OCI-LY7 (cell line): ENCODE measurements at regions not wholly inside any gene's neighbourhood (a gene's known extent, or its start where the extent isn't known, plus 50 kb on each side); places are given as distances from the start of the nearest gene placed in this dataset.

Experiments
- BruUV-seq: library from RNA; stranded (reverse); fragments of 400-500 nt; replicated peaks from 2 replicates; lab custom pipeline; 2021; lab: Mats Ljungman, UMichigan
- CTCF ChIA-PET: fragments of 300-600 bp; sonication (Branson Sonifier 250); formaldehyde crosslinking; loops from one replicate; lab custom pipeline; 2022; ENCODE audit warnings: antibody characterized with exemption; ENCODE audit not compliant: unreplicated experiment; lab: Charles Lee
- POLR2A ChIA-PET: fragments of 300-600 bp; sonication (Branson Sonifier 250); formaldehyde crosslinking; loops from one replicate; lab custom pipeline; 2022; ENCODE audit warnings: antibody characterized with exemption; lab: Charles Lee
- DNase-seq: peaks from one replicate; pipeline ENCODE4 v3.0.0-alpha.2; 2015; ENCODE audit warnings: low spot score
- H2AFZ ChIP-seq: fragments of 200-600 bp; sonication (generic), shearing (Covaris generic); 2 replicates; pipeline ENCODE4 v1.6.1; 2014; ENCODE audit warnings: mild to moderate bottlenecking, antibody characterized with exemption, low read length, moderate library complexity
- H3K27ac ChIP-seq: fragments of 200-600 bp; sonication (generic); 2 replicates; pipeline ENCODE4 v1.5.1; 2014; ENCODE audit warnings: mixed run types, low read depth, mild to moderate bottlenecking, moderate library complexity, low read length, inconsistent platforms; ENCODE audit not compliant: poor library complexity, severe bottlenecking
- H3K36me3 ChIP-seq: fragments of 200-600 bp; sonication (generic); 2 replicates; pipeline ENCODE4 v1.6.1; 2014; ENCODE audit warnings: mild to moderate bottlenecking, antibody characterized with exemption, low read length, moderate library complexity, mixed read lengths; ENCODE audit not compliant: insufficient read depth
- H3K4me1 ChIP-seq: fragments of 200-600 bp; sonication (generic); 2 replicates; pipeline ENCODE4 v1.5.1; 2014; ENCODE audit warnings: mild to moderate bottlenecking, low read length; ENCODE audit not compliant: insufficient read depth, poor library complexity, severe bottlenecking
- H3K4me2 ChIP-seq: fragments of 200-600 bp; sonication (generic); 2 replicates; pipeline ENCODE4 v1.6.1; 2014; ENCODE audit warnings: mild to moderate bottlenecking, low read length
- H3K4me3 ChIP-seq: fragments of 200-600 bp; sonication (generic); 2 replicates; pipeline ENCODE4 v1.5.1; 2014; ENCODE audit warnings: mild to moderate bottlenecking, low read depth, low read length; ENCODE audit not compliant: poor library complexity, severe bottlenecking
- H3K79me2 ChIP-seq: fragments of 200-600 bp; sonication (generic); 2 replicates; pipeline ENCODE4 v1.6.1; 2016; ENCODE audit warnings: low read depth, mild to moderate bottlenecking, low read length, moderate library complexity, mixed read lengths; ENCODE audit not compliant: insufficient read depth
- H3K9me2 ChIP-seq: fragments of 200-600 bp; sonication (generic); 2 replicates; pipeline ENCODE4 v1.6.1; 2016; ENCODE audit warnings: mild to moderate bottlenecking, low read length, mixed read lengths; ENCODE audit not compliant: insufficient read depth
- H3K9me3 ChIP-seq: fragments of 200-600 bp; sonication (generic); 2 replicates; pipeline ENCODE4 v1.6.1; 2014; ENCODE audit warnings: mild to moderate bottlenecking, mixed run types, low read length, mixed read lengths
- H4K20me1 ChIP-seq: fragments of 200-600 bp; sonication (generic); 2 replicates; pipeline ENCODE4 v1.6.1; 2014; ENCODE audit warnings: mild to moderate bottlenecking, antibody characterized with exemption, low read length, moderate library complexity, mixed read lengths; ENCODE audit not compliant: insufficient read depth
- EZH2phosphoT487 ChIP-seq: fragments of 200-600 bp; sonication (generic); IDR thresholded peaks from 2 replicates; pipeline ENCODE4 v1.6.1; 2018; ENCODE audit warnings: low read depth, borderline replicate concordance, mild to moderate bottlenecking, mixed run types, antibody characterized with exemption, low read length, moderate library complexity, mixed read lengths
- intact Hi-C: fragments of 100-400 bp; cut with micrococcal nuclease; formaldehyde crosslinking; loops from one replicate; pipeline ENCODE4 v1.10.0; 2022; ENCODE audit not compliant: unreplicated experiment
- TF ChIP-seq, protein P1 (sequence below): fragments of 200-600 bp; sonication (generic); conservative IDR thresholded peaks from 2 replicates; pipeline ENCODE4 v1.5.1; 2014; ENCODE audit warnings: mild to moderate bottlenecking, antibody characterized with exemption, low read length, moderate library complexity, mixed read lengths

DNA sequence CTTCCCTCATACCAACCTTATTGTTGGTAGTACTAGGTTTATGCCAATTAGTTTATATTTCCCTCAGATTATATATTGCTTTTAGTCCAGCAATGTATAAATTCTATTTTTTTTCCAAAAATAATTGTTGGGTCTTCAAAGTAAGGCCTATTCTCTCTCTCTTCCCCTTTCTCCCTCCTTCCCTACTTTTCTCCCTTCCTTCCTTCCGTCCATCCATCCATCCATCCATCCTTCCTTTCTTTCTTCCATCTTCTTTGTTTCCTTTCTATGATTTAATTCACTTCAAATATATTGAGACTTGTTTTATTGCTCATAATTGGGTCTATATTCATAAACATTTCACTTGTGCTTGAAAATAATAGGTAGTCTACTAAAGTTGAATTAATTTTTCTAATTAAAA is 1259.2 kb downstream of the FSCB start:
- POLR2A ChIA-PET: no interaction called here
- Histone ChIP-seq H3K4me3 (no peak overlapping the region), H3K4me2 (no peak overlapping the region), H3K9me2 (no peaks in the 10 kb centered on the region), H3K36me3 (no peaks in the 10 kb centered on the region), H3K79me2 (no peaks in the 10 kb centered on the region), H4K20me1 (no peaks in the 10 kb centered on the region), H2AFZ (no peak overlapping the region), H3K27ac (no peak overlapping the region), H3K4me1 (no peaks in the 10 kb centered on the region), H3K9me3 (peaks cover 8% of the 10 kb centered on the region; the same call in 1 of the 2 replicates)
- TF ChIP-seq, protein P1, sequence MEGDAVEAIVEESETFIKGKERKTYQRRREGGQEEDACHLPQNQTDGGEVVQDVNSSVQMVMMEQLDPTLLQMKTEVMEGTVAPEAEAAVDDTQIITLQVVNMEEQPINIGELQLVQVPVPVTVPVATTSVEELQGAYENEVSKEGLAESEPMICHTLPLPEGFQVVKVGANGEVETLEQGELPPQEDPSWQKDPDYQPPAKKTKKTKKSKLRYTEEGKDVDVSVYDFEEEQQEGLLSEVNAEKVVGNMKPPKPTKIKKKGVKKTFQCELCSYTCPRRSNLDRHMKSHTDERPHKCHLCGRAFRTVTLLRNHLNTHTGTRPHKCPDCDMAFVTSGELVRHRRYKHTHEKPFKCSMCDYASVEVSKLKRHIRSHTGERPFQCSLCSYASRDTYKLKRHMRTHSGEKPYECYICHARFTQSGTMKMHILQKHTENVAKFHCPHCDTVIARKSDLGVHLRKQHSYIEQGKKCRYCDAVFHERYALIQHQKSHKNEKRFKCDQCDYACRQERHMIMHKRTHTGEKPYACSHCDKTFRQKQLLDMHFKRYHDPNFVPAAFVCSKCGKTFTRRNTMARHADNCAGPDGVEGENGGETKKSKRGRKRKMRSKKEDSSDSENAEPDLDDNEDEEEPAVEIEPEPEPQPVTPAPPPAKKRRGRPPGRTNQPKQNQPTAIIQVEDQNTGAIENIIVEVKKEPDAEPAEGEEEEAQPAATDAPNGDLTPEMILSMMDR: no peak
- TF ChIP-seq EZH2phosphoT487: no peak
- intact Hi-C loops: no loop called here
- no peak for DNase-seq
- CTCF ChIA-PET: no interaction called here
- BruUV-seq: no TSS peak

GRCh38 chr14:43244142-43244625 is 1262.9 kb downstream of the FSCB start:
- no peaks in the 10 kb centered on the region for H3K9me2 ChIP-seq
- POLR2A ChIA-PET: no interaction called here
- no peaks in the 10 kb centered on the region for H3K4me1 ChIP-seq
- TF ChIP-seq, protein P1: no peak
- no peak for TF ChIP-seq EZH2phosphoT487
- H4K20me1 ChIP-seq: no peaks in the 10 kb centered on the region
- DNase-seq: no peak
- no peaks in the 10 kb centered on the region for H3K79me2 ChIP-seq
- H3K9me3 ChIP-seq: peaks cover 8% of the 10 kb centered on the region; the same call in 1 of the 2 replicates
- no peak overlapping the region for H3K4me2 ChIP-seq
- intact Hi-C loops: no loop called here
- H3K4me3 ChIP-seq: no peak overlapping the region
- no peak overlapping the region for H3K27ac ChIP-seq
- no peak overlapping the region for H2AFZ ChIP-seq
- CTCF ChIA-PET: no interaction called here
- H3K36me3 ChIP-seq: no peaks in the 10 kb centered on the region
- BruUV-seq: no TSS peak

DNA sequence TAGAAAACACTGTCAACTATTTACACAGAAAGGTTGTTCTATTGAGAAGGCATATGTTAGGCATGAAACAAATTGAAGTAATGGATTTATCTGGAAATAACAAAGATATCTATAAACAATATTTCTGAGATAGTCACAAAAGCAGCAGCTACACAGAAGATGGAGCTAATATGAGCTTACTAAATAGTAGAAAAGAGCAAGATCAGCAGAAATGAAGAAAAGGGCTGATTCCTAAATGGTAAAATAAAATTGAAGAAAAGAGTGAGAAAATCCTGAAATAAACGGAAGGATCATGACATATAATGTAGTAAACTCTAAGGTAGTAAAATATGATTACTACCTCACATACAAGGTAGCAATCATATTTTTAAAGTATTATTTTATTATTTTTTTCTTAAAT is 1263.9 kb downstream of the FSCB start:
- no peak overlapping the region for H3K4me2 ChIP-seq
- no peaks in the 10 kb centered on the region for H3K9me2 ChIP-seq
- H3K79me2 ChIP-seq: no peaks in the 10 kb centered on the region
- no peaks in the 10 kb centered on the region for H3K4me1 ChIP-seq
- no peaks in the 10 kb centered on the region for H4K20me1 ChIP-seq
- POLR2A ChIA-PET: no interaction called here
- CTCF ChIA-PET: no interaction called here
- BruUV-seq: no TSS peak
- no peak overlapping the region for H3K4me3 ChIP-seq
- TF ChIP-seq, protein P1: no peak
- no peak for TF ChIP-seq EZH2phosphoT487
- no peak overlapping the region for H3K27ac ChIP-seq
- H2AFZ ChIP-seq: no peak overlapping the region
- H3K36me3 ChIP-seq: no peaks in the 10 kb centered on the region
- peaks cover 8% of the 10 kb centered on the region; the same call in 1 of the 2 replicates for H3K9me3 ChIP-seq
- no peak for DNase-seq
- intact Hi-C loops: no loop called here
